B cell (primary cell): ENCODE measurements at regions not wholly inside any gene's neighbourhood (a gene's known extent, or its start where the extent isn't known, plus 50 kb on each side); places are given as distances from the start of the nearest gene placed in this dataset.

ENCODE experiments used
- ATAC-seq: fragments of 200-7000 bp; cut with Tn5 transposase; one replicate; pipeline ENCODE4 v1.10.0; 2021; ENCODE audit warnings: low read depth, mild to moderate bottlenecking, moderate number of reproducible peaks, moderate library complexity
- CTCF ChIA-PET: fragments of 350-600 bp; sonication (Branson Sonifier 250); formaldehyde crosslinking; loops from one replicate; lab custom pipeline; 2021; ENCODE audit warnings: antibody characterized with exemption, inconsistent platforms; lab: Charles Lee
- POLR2A ChIA-PET: fragments of 350-600 bp; sonication (Branson Sonifier 250); formaldehyde crosslinking; loops from one replicate; lab custom pipeline; 2021; ENCODE audit warnings: antibody characterized with exemption; lab: Charles Lee
- DNase-seq: peaks from one replicate; pipeline ENCODE4 v3.0.0; 2013
- H2AFZ ChIP-seq: 2 replicates; pipeline ENCODE4 v1.6.1; 2012; ENCODE audit warnings: mild to moderate bottlenecking, low read depth, low read length; ENCODE audit not compliant: insufficient read depth, poor library complexity, severe bottlenecking
- H3K27ac ChIP-seq, 2 donors: 1 replicate in 1 of 2; 2 replicates in 1 of 2; pipeline ENCODE4 v1.5.1; 2012 to 2013; ENCODE audit warnings: low read length in 2 of 2, mild to moderate bottlenecking in 2 of 2, moderate library complexity in 1 of 2
- H3K27me3 ChIP-seq, 4 experiments: fragments of 200-600 bp in 1 of 4; sonication (generic) in 1 of 4; replicated peaks in 1 of 4; 1 replicate in 2 of 4; 2 replicates in 2 of 4; pipeline versions ENCODE4 v1.6.1 to v1.7.0; 2013 to 2016; ENCODE audit warnings: low read length in 3 of 4, mild to moderate bottlenecking in 2 of 4, mixed read lengths in 1 of 4, moderate library complexity in 1 of 4; ENCODE audit not compliant: insufficient read depth in 4 of 4, control insufficient read depth in 3 of 4; ENCODE audit errors: control extremely low read depth in 1 of 4
- H3K36me3 ChIP-seq, 2 experiments: replicated peaks in 1 of 2; 1 replicate in 1 of 2; 2 replicates in 1 of 2; pipeline versions ENCODE4 v1.6.1 to v1.7.1; 2013; ENCODE audit warnings: low read length in 1 of 2; ENCODE audit not compliant: insufficient read depth in 2 of 2, control insufficient read depth in 1 of 2; ENCODE audit errors: control extremely low read depth in 1 of 2, extremely low read depth in 1 of 2
- H3K4me1 ChIP-seq, 2 donors: fragments of 200-600 bp in 1 of 2; sonication (generic) in 1 of 2; 1 replicate in 1 of 2; 2 replicates in 1 of 2; pipeline versions ENCODE4 v1.5.1 to v1.6.1; 2013 to 2017; ENCODE audit warnings: low read length in 2 of 2; ENCODE audit not compliant: control insufficient read depth in 2 of 2, insufficient read depth in 2 of 2
- H3K4me2 ChIP-seq: replicated peaks from 2 replicates; pipeline ENCODE3; 2012; ENCODE audit warnings: mild to moderate bottlenecking, low read depth, low read length; ENCODE audit not compliant: poor library complexity, severe bottlenecking
- H3K4me3 ChIP-seq, 5 experiments: fragments of 200-600 bp in 1 of 5; sonication (generic) in 1 of 5; 1 replicate in 3 of 5; 2 replicates in 2 of 5; pipeline versions ENCODE4 v1.5.1 to v1.7.0; 2011 to 2016; ENCODE audit warnings: low read length in 4 of 5, mild to moderate bottlenecking in 4 of 5, low read depth in 2 of 5, control low read depth in 1 of 5, moderate library complexity in 1 of 5; ENCODE audit not compliant: insufficient read depth in 1 of 5; ENCODE audit errors: control extremely low read depth in 1 of 5, extremely low read depth in 1 of 5
- H3K79me2 ChIP-seq: fragments of 200-600 bp; sonication (generic); one replicate; pipeline ENCODE4 v1.6.0; 2016; ENCODE audit warnings: low read length; ENCODE audit not compliant: control insufficient read depth, insufficient read depth
- H3K9ac ChIP-seq: fragments of 200-600 bp; sonication (generic); 2 replicates; pipeline ENCODE4 v1.6.1; 2017; ENCODE audit warnings: mild to moderate bottlenecking, low read length, moderate library complexity
- H3K9me3 ChIP-seq, 3 donors: one replicate each; pipeline versions ENCODE4 v1.6.1 to v1.7.1; 2013; ENCODE audit warnings: low read length in 2 of 3; ENCODE audit not compliant: control insufficient read depth in 2 of 3, insufficient read depth in 1 of 3; ENCODE audit errors: control extremely low read depth in 1 of 3
- H4K20me1 ChIP-seq: 2 replicates; pipeline ENCODE4 v1.6.0; 2012; ENCODE audit warnings: mild to moderate bottlenecking, low read length; ENCODE audit not compliant: insufficient read depth, control insufficient read depth, poor library complexity, severe bottlenecking
- H3K27ac Mint-ChIP-seq: one replicate; pipeline ENCODE4 v1.8.0; 2021; ENCODE audit warnings: mixed read lengths
- H3K27me3 Mint-ChIP-seq: one replicate; pipeline ENCODE4 v1.8.0; 2021; ENCODE audit warnings: mixed read lengths
- H3K4me1 Mint-ChIP-seq: one replicate; pipeline ENCODE4 v1.8.0; 2021; ENCODE audit warnings: mixed read lengths
- H3K4me3 Mint-ChIP-seq: one replicate; pipeline ENCODE4 v1.8.0; 2021; ENCODE audit warnings: mixed read lengths
- H3K9me3 Mint-ChIP-seq: one replicate; pipeline ENCODE4 v1.8.0; 2022; ENCODE audit warnings: mixed read lengths; ENCODE audit not compliant: insufficient read depth
- CTCF ChIP-seq: fragments of 200-600 bp; IDR thresholded peaks from one replicate; pipeline ENCODE4 v1.8.0; 2022; ENCODE audit warnings: antibody characterized with exemption, mild to moderate bottlenecking
- EZH2 ChIP-seq: IDR thresholded peaks from 2 replicates; pipeline ENCODE4 v1.6.1; 2012; ENCODE audit warnings: borderline replicate concordance, low read depth, mild to moderate bottlenecking, moderate library complexity, low read length; ENCODE audit not compliant: insufficient read depth, poor library complexity, severe bottlenecking
- WGBS: methylation state at CpG from one replicate; pipeline ENCODE4 v1.1.5; 2013; ENCODE audit warnings: missing lambda C conversion rate; ENCODE audit not compliant: insufficient coverage; 5-methylcytosine and 5-hydroxymethylcytosine counted together
- intact Hi-C: fragments of 100-400 bp; cut with micrococcal nuclease; formaldehyde crosslinking; loops from one replicate; pipeline ENCODE4 v1.10.0; 2022

GRCh38 chr4:8745005-8745790 lies 126.4 kb downstream of the HMX1 start:
- Histone ChIP-seq H4K20me1 (no peaks in the 10 kb centered on the region), H3K4me1 (no peaks in the 10 kb centered on the region), H3K27ac (no peak overlapping the region), H3K27me3 (peaks cover 0 to 2% (median 0%) of the 10 kb centered on the region in 4 experiments), H3K9me3 (peaks cover 0 to 22% (median 0%) of the 10 kb centered on the region in 3 donors), H3K4me2 (no peak overlapping the region), H2AFZ (no peak overlapping the region), H3K4me3 (no peak overlapping the region), H3K36me3 (no peaks in the 10 kb centered on the region), H3K79me2 (no peaks in the 10 kb centered on the region), H3K9ac (no peak overlapping the region)
- DNase-seq (no peak), ATAC-seq (no peak)
- H3K9me3 Mint-ChIP-seq = peaks cover 9% of the 10 kb centered on the region
- 91% methylated on average over 27 of the region's 28 CpGs for WGBS
- no peak overlapping the region for H3K4me3 Mint-ChIP-seq
- ChIA-PET CTCF (no interaction called here), POLR2A (no interaction called here)
- H3K27me3 Mint-ChIP-seq = peaks cover 7% of the 10 kb centered on the region
- intact Hi-C loops = no loop called here
- no peak for TF ChIP-seq CTCF
- no peak for TF ChIP-seq EZH2
- H3K4me1 Mint-ChIP-seq = no peaks in the 10 kb centered on the region
- H3K27ac Mint-ChIP-seq = no peak overlapping the region

GRCh38 chr4:8744083-8744805 lies 127.4 kb downstream of the HMX1 start:
- Histone ChIP-seq H3K9me3 (peaks cover 0 to 22% (median 0%) of the 10 kb centered on the region in 3 donors), H3K4me3 (no peak overlapping the region), H3K27ac (no peak overlapping the region), H3K9ac (no peak overlapping the region), H3K4me1 (no peaks in the 10 kb centered on the region), H3K79me2 (no peaks in the 10 kb centered on the region), H3K4me2 (no peak overlapping the region), H3K27me3 (peaks cover 0 to 2% (median 0%) of the 10 kb centered on the region in 4 experiments), H2AFZ (no peak overlapping the region), H3K36me3 (no peaks in the 10 kb centered on the region), H4K20me1 (no peaks in the 10 kb centered on the region)
- Mint-ChIP-seq H3K4me3 (no peak overlapping the region), H3K27me3 (peaks cover 4% of the 10 kb centered on the region), H3K4me1 (no peaks in the 10 kb centered on the region), H3K9me3 (peaks cover 9% of the 10 kb centered on the region), H3K27ac (no peak overlapping the region)
- no peak for TF ChIP-seq CTCF
- TF ChIP-seq EZH2 = no peak
- intact Hi-C loops = no loop called here
- no peak for ATAC-seq
- ChIA-PET POLR2A (no interaction called here), CTCF (no interaction called here)
- DNase-seq = no peak
- 86% methylated on average over 18 of the region's 18 CpGs for WGBS
